IPS DF 6.9 (cell line): ENCODE measurements at regions not wholly inside any gene's neighbourhood (a gene's known extent, or its start where the extent isn't known, plus 50 kb on each side); places are given as distances from the start of the nearest gene placed in this dataset.
"Not testable (repeated sequence)": the region's sequence is repeated elsewhere in the genome, so short reads cannot be mapped to it uniquely, and the experiment has no call there.

Experiments used
- DNase-seq: peaks from one replicate; pipeline ENCODE4 v3.0.0-alpha.2; 2013; ENCODE audit warnings: low read depth, low spot score
- H3K27ac ChIP-seq: one replicate; pipeline ENCODE4 v1.5.1; 2013; ENCODE audit warnings: low read length, control low read depth
- H3K27me3 ChIP-seq: 2 replicates; pipeline ENCODE4 v1.6.1; 2013; ENCODE audit warnings: mild to moderate bottlenecking, low read length; ENCODE audit not compliant: control insufficient read depth, insufficient read depth
- H3K36me3 ChIP-seq: 2 replicates; pipeline ENCODE4 v1.6.1; 2013; ENCODE audit warnings: low read length; ENCODE audit not compliant: control insufficient read depth, insufficient read depth
- H3K4me1 ChIP-seq: 2 replicates; pipeline ENCODE4 v1.6.1; 2013; ENCODE audit warnings: low read length; ENCODE audit not compliant: control insufficient read depth, insufficient read depth
- H3K4me3 ChIP-seq: 2 replicates; pipeline ENCODE4 v1.5.1; 2013; ENCODE audit warnings: mild to moderate bottlenecking, low read length
- H3K9me3 ChIP-seq: 2 replicates; pipeline ENCODE4 v1.6.1; 2013; ENCODE audit warnings: low read length, inconsistent platforms; ENCODE audit not compliant: control insufficient read depth, insufficient read depth
- WGBS: extraction: QIAGEN DNeasy Blood & Tissue Kit; methylation state at CpG from one replicate; pipeline ENCODE4 v1.1.7; 2013; ENCODE audit warnings: mixed read lengths, missing lambda C conversion rate; ENCODE audit not compliant: insufficient read length, insufficient coverage; 5-methylcytosine and 5-hydroxymethylcytosine counted together

DNA sequence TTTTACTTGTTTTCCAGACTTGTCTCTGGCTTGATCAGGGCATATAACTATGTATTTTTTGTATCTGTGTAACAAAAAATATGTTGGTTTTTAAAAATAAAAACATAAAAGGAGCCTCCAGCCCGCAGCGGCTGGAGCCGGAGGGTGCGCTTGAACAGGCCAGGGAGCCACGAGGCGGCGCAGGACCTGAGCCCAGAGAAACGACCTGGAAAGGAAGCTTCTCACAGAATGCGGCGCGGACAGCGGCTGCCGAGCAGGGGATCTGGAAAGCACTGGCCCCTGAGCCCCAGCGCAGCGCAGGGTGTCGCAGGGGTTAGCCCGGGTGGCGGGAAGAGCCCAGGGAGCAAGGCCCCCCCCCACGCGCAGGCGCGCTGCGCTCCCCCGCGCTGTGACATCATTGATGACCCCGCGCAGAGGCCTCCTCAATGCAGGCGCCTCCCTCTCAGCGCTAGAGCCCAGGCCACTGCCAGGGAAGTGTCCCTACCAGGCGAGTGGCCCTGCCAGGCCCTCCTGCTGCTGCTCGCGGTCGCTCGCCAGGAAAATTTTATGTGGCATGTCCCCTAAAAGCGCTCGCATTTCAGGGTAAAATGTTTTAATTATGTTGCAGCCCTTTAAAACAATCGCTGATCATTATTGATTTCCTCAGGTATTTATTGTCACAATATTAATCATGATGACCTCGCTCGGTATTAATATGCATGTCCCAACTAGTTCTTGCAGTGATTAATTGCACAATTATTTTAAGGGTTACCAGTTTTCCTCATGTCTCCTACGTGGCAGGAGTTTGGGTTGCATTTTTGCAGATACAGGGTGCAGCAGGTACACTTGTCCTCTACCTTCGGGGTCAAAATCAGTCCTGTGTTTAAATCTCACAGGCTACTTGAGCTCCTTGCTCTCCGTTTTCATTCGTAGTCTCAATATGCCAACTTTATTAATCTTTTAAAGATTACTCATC lies 134.2 kb downstream of the USP22 start:
- peak overlapping the region; percentile 2; the same call in 1 of the 2 replicates for H3K4me3 ChIP-seq
- H3K27ac ChIP-seq, result no peak overlapping the region
- H3K9me3 ChIP-seq, result no peaks in the 10 kb centered on the region
- peak; percentile 47 for DNase-seq
- no peaks in the 10 kb centered on the region for H3K27me3 ChIP-seq
- H3K36me3 ChIP-seq, result no peaks in the 10 kb centered on the region
- no peaks in the 10 kb centered on the region; the same call in 1 of the 2 replicates for H3K4me1 ChIP-seq
- WGBS, result no CpG with 5 or more reads among the region's 43 CpGs

DNA sequence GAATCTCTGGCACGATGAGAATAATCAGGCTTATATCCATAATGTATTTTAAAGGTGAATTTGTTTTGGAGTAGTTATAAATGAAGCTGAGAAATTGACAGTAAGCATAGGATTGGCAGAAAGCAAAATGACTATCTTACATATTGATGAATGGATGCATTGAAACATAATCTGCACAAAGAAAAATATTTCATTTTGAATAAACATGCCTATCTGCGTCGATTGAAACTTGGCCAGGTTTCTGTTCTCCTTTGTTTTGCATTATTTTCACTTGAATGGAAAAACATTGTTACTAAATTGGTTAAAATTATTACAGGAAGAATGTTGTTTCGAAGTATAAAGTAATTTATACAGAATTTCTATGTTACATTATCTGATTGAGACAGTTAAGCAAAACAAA lies 128.2 kb downstream of the USP22 start:
- H3K27ac ChIP-seq, result no peak overlapping the region
- 100% methylated on average over 1 of the region's 4 CpGs for WGBS
- no peaks in the 10 kb centered on the region for H3K27me3 ChIP-seq
- no peaks in the 10 kb centered on the region for H3K9me3 ChIP-seq
- no peak overlapping the region for H3K4me3 ChIP-seq
- no peaks in the 10 kb centered on the region for H3K4me1 ChIP-seq
- H3K36me3 ChIP-seq, result no peaks in the 10 kb centered on the region
- no peak for DNase-seq

DNA sequence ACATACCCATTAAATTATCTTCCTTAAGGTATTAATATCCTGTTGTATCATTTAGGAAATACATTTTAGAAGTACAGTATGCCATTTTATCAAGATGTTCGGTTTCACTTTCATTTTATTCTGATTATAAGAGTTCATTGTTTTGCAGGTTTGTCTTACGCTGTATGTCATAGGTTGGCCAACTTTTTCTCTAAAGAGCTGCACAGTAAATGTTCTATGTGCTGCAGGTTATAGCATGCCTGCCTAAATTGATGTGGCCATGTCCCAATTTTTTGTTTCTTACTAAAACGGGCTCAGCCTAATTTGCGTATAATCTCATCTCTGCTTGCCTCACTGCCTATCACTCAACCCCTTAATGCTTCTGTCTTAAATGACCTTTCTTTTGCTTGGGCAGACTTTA lies 126.4 kb downstream of the USP22 start:
- H3K27me3 ChIP-seq, result no peaks in the 10 kb centered on the region
- no peaks in the 10 kb centered on the region for H3K9me3 ChIP-seq
- no peak for DNase-seq
- H3K36me3 ChIP-seq, result no peaks in the 10 kb centered on the region
- no peak overlapping the region for H3K4me3 ChIP-seq
- H3K27ac ChIP-seq, result no peak overlapping the region
- no CpG with 5 or more reads among the region's 4 CpGs for WGBS
- no peaks in the 10 kb centered on the region for H3K4me1 ChIP-seq

DNA sequence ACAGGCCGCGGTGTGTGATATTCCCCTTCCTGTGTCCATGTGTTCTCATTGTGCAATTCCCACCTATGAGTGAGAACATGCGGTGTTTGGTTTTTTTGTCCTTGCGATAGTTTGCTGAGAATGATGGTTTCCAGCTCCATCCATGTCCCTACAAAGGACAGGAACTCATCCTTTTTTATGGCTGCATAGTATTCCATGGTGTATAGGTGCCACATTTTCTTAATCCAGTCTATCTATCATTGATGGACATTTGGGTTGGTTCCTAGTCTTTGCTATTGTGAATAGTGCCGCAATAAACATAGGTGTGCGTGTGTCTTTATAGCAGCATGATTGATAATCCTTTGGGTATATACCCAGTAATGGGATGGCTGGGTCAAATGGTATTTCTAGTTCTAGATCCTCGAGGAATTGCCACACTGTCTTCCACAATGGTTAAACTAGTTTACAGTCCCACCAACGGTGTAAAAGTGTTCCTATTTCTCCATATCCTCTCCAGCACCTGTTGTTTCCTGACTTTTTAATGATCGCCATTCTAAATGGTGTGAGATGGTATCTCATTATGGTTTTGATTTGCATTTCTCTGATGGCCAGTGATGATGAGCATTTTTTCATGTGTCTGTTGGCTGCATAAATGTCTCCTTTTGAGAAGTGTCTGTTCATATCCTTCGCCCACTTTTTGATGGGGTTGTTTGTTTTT lies 125.1 kb downstream of the USP22 start:
- not testable (repeated sequence) for DNase-seq, H3K9me3 ChIP-seq, H3K4me1 ChIP-seq, H3K36me3 ChIP-seq, H3K4me3 ChIP-seq, H3K27me3 ChIP-seq, H3K27ac ChIP-seq
- no CpG with 5 or more reads among the region's 10 CpGs for WGBS

DNA sequence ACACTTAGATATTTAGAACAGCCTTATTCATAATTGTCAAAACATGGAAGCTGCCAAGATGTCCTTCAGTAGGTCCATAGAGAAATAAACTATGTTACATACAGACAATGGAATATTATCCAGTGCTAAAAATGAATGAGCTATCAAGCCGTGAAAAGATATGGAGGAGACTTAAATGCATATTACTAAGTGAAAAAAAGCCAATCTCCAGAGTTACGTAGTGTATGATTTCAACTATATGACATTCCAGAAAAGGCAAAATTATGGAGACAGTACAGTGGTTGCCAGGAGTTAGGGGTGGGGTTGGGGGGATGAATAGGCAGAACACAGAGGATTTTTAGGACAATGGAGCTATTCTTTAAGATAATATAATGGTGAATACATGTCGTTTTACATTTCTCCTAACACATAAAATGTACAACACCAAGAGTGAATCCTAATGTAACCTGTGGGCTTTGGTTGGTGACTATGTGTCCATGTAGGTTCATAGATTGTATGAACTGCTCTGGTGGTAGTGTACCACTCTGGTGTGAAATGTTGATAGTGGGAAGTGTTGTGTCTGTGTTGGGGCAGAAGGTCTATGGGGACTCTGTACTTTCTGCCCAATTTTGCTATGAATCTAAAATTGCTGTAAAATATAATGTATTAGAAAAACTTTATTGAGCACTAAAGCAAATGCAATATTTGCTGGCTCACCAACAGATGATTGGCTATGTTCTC lies 122.6 kb downstream of the USP22 start:
- no peak overlapping the region for H3K4me3 ChIP-seq
- H3K4me1 ChIP-seq, result no peaks in the 10 kb centered on the region
- H3K9me3 ChIP-seq, result no peaks in the 10 kb centered on the region
- WGBS, result no CpG with 5 or more reads among the region's 3 CpGs
- no peaks in the 10 kb centered on the region for H3K27me3 ChIP-seq
- no peak for DNase-seq
- no peak overlapping the region for H3K27ac ChIP-seq
- H3K36me3 ChIP-seq, result no peaks in the 10 kb centered on the region

DNA sequence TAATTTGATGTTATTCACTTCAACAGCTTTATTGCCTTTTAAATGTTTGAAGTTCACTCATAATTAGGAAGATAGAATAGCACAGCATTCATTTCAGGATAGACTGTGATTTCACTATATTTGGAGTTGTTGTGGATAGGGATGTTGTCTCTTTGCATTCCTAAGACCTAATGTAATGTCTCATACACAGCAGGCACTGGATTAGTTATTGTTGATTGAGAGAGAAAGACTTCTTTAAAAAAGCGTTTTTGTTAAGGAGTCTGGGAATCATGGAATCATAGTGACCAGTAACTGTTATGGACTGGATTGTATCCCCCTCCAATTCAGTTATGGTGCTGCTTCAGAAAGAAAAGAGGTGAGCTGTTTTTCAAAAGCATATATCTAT lies 122.0 kb downstream of the USP22 start:
- Histone ChIP-seq H3K36me3 (no peaks in the 10 kb centered on the region), H3K4me1 (no peaks in the 10 kb centered on the region), H3K4me3 (no peak overlapping the region), H3K27me3 (no peaks in the 10 kb centered on the region), H3K27ac (no peak overlapping the region), H3K9me3 (no peaks in the 10 kb centered on the region)
- no peak for DNase-seq
- WGBS, result no CpG with 5 or more reads among the region's 1 CpG

DNA sequence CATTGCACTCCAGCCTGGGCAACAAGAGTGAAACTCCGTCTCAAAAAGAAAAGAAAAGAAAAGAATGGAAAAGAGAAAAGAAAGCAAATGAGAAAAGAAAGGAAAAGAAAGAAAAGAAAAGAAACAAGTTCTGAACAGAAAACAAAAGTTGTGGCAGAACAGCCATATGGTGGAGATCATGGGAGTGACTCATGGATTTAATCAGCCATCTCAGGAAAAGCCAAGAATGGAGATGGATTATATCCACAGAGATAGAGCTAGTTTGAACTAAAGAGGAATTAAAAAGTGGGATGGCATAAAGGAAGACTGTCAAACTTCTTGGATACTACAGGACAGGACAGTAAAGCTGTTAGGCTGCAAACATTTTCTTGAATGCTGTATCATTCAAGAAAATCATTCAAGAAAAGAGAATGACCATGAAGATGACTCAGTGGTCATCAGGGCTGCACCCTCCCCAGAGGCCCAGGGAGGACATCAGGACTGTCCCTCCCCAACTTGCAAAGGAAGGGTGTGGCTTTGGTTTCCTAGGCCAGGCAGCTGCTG lies 120.6 kb downstream of the USP22 start:
- Histone ChIP-seq H3K4me1 (no peaks in the 10 kb centered on the region), H3K27ac (no peak overlapping the region), H3K36me3 (no peaks in the 10 kb centered on the region), H3K4me3 (no peak overlapping the region), H3K27me3 (no peaks in the 10 kb centered on the region), H3K9me3 (no peaks in the 10 kb centered on the region)
- no peak for DNase-seq
- no CpG with 5 or more reads among the region's 1 CpG for WGBS

DNA sequence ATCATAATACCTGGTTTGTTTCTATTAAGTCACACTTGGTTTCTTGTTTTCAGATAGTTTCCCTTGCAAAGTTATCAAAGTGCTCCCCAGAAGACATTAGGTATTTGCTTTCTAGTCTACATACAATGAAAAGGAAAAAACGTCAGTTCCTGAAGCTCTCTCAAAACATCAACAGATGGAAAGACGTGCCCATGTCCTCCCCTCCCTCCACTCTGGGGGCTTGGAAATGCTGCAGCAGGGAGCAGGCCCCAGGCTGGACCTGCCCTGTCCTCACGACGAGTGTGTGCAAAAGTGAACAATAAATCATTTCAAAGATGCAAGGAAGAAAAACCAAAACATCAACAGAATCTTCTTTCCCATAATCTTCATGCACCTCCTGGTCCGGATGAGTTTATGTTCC lies 118.5 kb downstream of the USP22 start:
- no peak for DNase-seq
- no peaks in the 10 kb centered on the region for H3K9me3 ChIP-seq
- no CpG with 5 or more reads among the region's 5 CpGs for WGBS

DNA sequence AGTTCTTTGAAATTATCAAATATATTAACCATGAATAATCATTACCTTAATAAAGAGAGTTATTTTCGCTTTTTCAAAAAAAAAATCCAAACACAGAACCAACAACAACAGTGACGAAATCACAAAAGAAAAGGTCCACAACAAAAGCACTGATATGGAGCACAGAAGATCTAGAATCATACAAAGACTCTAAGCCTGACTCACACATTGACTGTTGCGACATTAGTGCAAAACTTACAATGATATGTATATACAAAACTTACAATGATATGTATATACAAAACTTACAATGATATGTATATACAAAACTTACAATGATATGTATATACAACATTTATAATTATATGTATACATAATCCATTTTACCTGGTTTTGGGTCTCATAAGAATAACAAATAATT lies 117.7 kb downstream of the USP22 start:
- Histone ChIP-seq H3K27ac (no peak overlapping the region), H3K36me3 (no peaks in the 10 kb centered on the region), H3K4me1 (no peaks in the 10 kb centered on the region), H3K9me3 (no peaks in the 10 kb centered on the region), H3K4me3 (no peak overlapping the region), H3K27me3 (no peaks in the 10 kb centered on the region)
- DNase-seq, result no peak
- no CpG with 5 or more reads among the region's 3 CpGs for WGBS

More for the DNA sequence above, 118.5 kb downstream of the USP22 start:
- H3K4me1 ChIP-seq, result no peaks in the 10 kb centered on the region
- H3K27ac ChIP-seq, result no peak overlapping the region
- no peak overlapping the region for H3K4me3 ChIP-seq
- H3K36me3 ChIP-seq, result no peaks in the 10 kb centered on the region
- no peaks in the 10 kb centered on the region for H3K27me3 ChIP-seq

DNA sequence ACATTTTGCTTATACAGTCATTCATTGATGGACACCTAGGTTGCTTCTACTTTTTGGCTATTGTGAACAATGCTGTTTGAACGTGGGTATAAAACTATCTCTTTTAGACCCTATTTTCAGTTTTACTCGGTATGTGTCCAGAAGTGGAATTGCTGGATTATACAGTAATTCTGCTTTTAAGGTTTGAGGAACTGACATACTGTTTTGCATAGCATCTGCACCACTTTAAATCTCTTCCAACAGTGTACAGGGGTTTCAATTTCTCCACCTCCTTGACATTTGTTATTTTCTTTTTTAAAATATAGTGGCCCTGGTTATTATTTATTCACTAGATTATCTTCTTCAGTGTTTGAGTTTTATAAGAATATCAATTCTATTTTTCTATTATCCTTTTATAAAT lies 116.9 kb downstream of the USP22 start:
- Histone ChIP-seq H3K4me3 (no peak overlapping the region), H3K9me3 (no peaks in the 10 kb centered on the region), H3K27ac (no peak overlapping the region), H3K4me1 (no peaks in the 10 kb centered on the region), H3K27me3 (no peaks in the 10 kb centered on the region), H3K36me3 (no peaks in the 10 kb centered on the region)
- DNase-seq, result no peak
- no CpG with 5 or more reads among the region's 2 CpGs for WGBS
